Omental fat pad (tissue), 3 donors: ENCODE measurements at regions not wholly inside any gene's neighbourhood (a gene's known extent, or its start where the extent isn't known, plus 50 kb on each side); places are given as distances from the start of the nearest gene placed in this dataset.

Experiments
- ATAC-seq: fragments of 150-250 bp; one replicate; pipeline ENCODE4 v1.9.1; 2016; ENCODE audit warnings: mild to moderate bottlenecking, moderate library complexity; ENCODE audit not compliant: low FRiP score
- DNase-seq: peaks from one replicate; pipeline ENCODE4 v3.0.0-alpha.2; 2019; ENCODE audit warnings: low spot score
- TF ChIP-seq, protein P1 (sequence below), 3 donors: fragments of 450-650 bp; IDR thresholded peaks; one replicate each; pipeline ENCODE4 v1.5.1; 2016 to 2017; ENCODE audit warnings: antibody characterized with exemption in 3 of 3, mild to moderate bottlenecking in 3 of 3, moderate library complexity in 2 of 3

DNA sequence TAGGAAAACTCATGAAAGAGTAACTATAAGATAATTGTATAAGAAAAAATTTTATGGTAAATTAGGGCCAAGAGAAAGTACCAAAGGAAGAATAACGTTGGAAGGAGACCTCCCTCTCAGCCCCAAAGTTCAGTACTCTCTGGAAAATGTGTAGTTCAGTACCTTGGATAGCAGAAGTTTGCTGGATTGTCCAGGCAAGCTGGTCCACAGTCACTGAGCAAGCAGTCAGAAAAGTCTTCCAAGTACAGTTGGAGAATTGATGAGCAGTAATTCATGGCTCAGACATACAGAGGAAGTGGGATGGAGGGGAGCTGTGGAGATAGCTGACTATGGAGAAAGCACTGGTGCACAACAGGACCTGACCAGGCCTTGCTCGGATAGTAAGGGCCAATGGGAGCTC is 598.2 kb upstream of the NDST4 start:
- no peak for ATAC-seq
- TF ChIP-seq, protein P1, sequence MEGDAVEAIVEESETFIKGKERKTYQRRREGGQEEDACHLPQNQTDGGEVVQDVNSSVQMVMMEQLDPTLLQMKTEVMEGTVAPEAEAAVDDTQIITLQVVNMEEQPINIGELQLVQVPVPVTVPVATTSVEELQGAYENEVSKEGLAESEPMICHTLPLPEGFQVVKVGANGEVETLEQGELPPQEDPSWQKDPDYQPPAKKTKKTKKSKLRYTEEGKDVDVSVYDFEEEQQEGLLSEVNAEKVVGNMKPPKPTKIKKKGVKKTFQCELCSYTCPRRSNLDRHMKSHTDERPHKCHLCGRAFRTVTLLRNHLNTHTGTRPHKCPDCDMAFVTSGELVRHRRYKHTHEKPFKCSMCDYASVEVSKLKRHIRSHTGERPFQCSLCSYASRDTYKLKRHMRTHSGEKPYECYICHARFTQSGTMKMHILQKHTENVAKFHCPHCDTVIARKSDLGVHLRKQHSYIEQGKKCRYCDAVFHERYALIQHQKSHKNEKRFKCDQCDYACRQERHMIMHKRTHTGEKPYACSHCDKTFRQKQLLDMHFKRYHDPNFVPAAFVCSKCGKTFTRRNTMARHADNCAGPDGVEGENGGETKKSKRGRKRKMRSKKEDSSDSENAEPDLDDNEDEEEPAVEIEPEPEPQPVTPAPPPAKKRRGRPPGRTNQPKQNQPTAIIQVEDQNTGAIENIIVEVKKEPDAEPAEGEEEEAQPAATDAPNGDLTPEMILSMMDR (IDR thresholded peaks at IDR 0.05), result no peak

DNA sequence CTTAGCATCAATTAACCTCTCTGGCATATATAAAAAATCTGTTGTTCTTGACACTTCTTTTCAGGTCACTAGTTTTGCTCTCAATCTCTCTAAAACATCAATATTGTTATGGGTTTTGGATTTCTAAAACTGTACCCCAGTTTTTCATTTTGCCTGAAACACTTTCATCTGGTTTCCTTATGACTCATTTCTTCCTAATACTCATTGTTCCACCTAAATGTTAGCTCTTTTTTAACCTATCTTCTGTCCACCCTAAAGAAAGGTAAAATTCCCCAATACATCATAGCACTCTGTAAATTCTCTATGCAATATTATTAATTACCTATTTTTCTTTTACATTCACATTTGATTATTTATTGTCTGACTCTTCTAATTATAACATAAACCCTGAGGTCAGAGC is 575.5 kb upstream of the NDST4 start:
- ATAC-seq, result no peak
- TF ChIP-seq, protein P1 (IDR thresholded peaks at IDR 0.05), result no peak
- DNase-seq, result no peak

More for the DNA sequence above, 598.2 kb upstream of the NDST4 start:
- no peak for DNase-seq

DNA sequence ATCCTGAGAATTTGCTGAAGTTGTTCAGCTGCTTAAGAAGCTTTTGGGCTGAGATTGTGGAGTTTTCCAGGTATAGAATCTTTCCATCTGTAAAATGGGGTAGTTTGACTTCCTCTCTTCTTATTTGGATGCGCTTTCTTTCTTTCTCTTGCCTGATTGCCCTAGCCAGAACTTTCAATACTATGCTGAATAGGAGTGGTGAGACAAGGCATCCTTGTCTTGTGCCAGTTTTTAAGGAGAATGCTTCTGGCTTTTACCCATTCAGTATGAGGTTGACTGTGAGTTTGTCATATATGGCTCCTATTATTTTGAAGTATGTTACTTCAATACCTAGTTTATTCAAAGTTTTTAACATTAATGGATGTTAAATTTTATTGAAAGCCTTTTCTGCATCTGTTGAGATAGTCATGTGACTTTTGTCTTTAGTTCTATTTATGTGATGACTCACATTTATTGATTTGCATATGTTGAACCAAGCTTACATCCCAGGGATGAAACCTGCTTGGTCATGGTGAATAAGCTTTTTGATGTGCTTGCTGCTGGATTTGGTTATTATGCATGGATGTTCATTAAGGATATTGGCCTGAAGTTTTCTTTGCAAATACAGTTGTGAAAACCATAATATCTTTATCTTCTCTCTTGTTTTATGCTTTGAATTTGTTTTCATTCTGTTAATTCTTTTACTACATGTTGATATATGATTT is 573.8 kb upstream of the NDST4 start:
- no peak for ATAC-seq
- no peak for DNase-seq
- TF ChIP-seq, protein P1 (IDR thresholded peaks at IDR 0.05), result no peak

DNA sequence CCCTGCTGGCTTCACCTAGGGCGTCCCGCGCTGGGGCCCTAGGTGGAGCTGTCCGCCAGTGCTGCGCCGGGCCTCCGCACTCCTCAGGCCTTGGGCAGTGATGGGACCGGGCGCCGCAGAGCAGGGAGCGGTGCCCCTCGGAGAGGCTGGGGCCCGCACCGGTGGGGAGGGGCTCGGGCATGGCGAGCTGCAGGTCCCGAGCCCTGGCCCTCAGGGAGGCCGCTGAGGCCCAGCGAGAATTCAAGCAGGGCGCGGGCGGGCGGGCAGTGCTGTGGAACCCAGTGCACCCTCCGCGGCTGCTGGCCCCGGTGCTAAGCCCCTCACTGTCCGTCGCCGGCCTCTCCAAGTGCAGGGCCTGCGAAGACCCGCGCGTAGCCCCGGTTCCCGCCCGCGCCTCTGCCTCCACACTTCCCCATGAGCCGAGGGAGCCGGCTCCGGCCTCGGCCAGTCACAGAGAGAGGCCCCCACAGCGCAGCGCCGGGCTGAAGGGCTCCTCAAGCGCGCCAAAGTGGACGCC is 565.1 kb upstream of the NDST4 start:
- TF ChIP-seq, protein P1 (IDR thresholded peaks at IDR 0.05), result no peak
- DNase-seq (no peak), ATAC-seq (no peak)

DNA sequence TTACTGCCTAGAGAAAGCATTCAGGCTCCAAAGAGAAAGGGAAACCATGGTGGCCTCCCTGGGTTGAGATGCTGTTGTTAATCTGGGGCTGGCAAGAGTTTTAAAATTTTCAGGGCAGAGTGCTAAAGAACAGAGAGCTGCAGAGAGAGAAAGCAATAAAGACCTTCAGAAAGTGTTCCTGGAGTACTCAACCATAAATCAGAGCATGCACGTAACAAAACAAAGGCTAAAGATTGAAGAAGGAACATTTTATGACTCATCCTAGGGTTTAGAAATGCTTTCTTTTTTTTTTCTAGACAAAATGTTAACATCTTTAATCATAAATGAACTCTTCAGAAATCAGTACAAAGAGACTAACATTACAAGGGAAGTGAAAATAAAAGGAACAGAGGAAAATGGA is 562.3 kb upstream of the NDST4 start:
- TF ChIP-seq, protein P1 (IDR thresholded peaks at IDR 0.05), result no peak
- ATAC-seq, result no peak
- DNase-seq, result no peak

DNA sequence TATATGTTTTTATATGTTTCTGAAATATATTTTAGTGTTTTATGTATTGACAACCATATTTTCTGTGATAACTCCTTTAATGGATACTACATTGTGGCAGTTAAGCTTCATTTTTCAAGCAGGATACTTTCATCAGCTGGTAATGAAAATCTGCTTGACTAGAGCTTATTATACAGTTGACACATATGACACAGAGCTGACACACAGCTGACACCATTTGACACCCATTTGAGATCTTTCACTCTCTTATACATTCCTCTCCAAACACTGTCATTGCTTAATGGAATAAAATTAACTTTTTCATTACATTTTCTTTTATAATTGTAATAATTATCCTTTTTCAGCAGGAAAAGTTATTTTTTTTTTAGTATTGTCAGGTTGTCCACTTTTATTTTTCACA is 561.1 kb upstream of the NDST4 start:
- ATAC-seq, result no peak
- TF ChIP-seq, protein P1 (IDR thresholded peaks at IDR 0.05), result no peak

DNA sequence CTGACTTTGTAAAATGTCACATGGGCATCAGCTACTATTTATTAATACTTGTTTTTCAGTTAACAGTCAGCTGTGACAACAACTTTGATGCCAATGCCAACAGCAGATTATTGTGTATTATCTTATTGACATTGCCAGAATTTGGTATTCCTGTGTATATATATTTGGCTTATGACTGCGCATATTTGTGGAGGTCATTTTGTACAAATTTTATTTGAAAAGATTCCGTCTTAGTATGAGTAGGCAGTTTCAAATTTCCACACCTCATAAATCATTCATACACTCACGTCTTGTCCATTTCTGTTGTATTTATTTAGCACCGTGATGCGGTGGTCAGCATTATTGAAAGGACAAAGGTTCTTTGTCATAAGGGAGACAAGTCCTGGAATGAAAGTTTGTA is 558.2 kb upstream of the NDST4 start:
- TF ChIP-seq, protein P1 (IDR thresholded peaks at IDR 0.05), result no peak

More for the DNA sequence above, 561.1 kb upstream of the NDST4 start:
- DNase-seq, result no peak

More for the DNA sequence above, 558.2 kb upstream of the NDST4 start:
- ATAC-seq (no peak), DNase-seq (no peak)
